ENCODE measurements at regions not wholly inside any gene's neighbourhood (a gene's known extent, or its start where the extent isn't known, plus 50 kb on each side); places are given as distances from the start of the nearest gene placed in this dataset.

GRCh38 chr14:25358330-25358729, 308.4 kb upstream of the STXBP6 start:
- no peak for TF ChIP-seq POLR2AphosphoS5 (IDR thresholded peaks at IDR 0.05)
- no peak for TF ChIP-seq CTCF (IDR thresholded peaks at IDR 0.05)
- no peak for TF ChIP-seq POLR2A (IDR thresholded peaks at IDR 0.05; ENCODE audit: low read depth)
- no peak for TF ChIP-seq EP300 (IDR thresholded peaks at IDR 0.05)

Data from esophagus muscularis mucosa (tissue), 4 donors.